Gastroesophageal sphincter (tissue), 3 donors: ENCODE measurements at regions not wholly inside any gene's neighbourhood (a gene's known extent, or its start where the extent isn't known, plus 50 kb on each side); places are given as distances from the start of the nearest gene placed in this dataset.

Experiments
- POLR2A ChIP-seq, 2 donors: fragments of 450-650 bp; IDR thresholded peaks; one replicate each; pipeline ENCODE4 v1.6.1; 2017; ENCODE audit warnings: antibody characterized with exemption in 2 of 2, mild to moderate bottlenecking in 2 of 2, moderate library complexity in 1 of 2
- POLR2AphosphoS5 ChIP-seq: sonication (generic); formaldehyde crosslinking; IDR thresholded peaks from one replicate; pipeline ENCODE4 v1.6.1; 2017; ENCODE audit warnings: antibody characterized with exemption
- TF ChIP-seq, protein P1 (sequence below), 4 experiments: fragments of 200-600 bp in 2 of 4; fragments of 450-650 bp in 2 of 4; sonication (generic) in 1 of 4; IDR thresholded peaks; one replicate each; pipeline ENCODE4 v1.5.1; 2017 to 2019; ENCODE audit warnings: antibody characterized with exemption in 4 of 4, mild to moderate bottlenecking in 2 of 4, moderate library complexity in 2 of 4

DNA sequence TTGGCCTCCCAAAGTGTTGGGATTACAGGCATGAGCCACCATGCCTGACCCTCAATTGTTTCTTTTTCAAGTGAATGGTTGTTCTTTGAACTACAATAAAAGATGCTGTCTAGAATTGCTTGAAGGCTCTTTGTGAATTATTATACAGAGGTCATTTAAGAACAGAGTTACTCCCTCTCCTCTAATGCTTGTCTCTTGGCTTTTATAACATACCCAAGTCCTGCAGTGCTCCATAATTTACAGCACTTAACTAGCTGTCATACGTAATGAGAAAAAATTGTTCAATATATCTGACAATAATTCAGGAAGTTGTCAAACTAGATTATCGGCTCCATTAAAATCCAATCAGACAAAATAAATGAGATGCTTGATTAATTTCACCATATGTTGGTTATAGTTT is 823.0 kb upstream of the ATXN7L3B start:
- TF ChIP-seq POLR2A (IDR thresholded peaks at IDR 0.05) = no peak
- no peak for TF ChIP-seq POLR2AphosphoS5
- TF ChIP-seq, protein P1, sequence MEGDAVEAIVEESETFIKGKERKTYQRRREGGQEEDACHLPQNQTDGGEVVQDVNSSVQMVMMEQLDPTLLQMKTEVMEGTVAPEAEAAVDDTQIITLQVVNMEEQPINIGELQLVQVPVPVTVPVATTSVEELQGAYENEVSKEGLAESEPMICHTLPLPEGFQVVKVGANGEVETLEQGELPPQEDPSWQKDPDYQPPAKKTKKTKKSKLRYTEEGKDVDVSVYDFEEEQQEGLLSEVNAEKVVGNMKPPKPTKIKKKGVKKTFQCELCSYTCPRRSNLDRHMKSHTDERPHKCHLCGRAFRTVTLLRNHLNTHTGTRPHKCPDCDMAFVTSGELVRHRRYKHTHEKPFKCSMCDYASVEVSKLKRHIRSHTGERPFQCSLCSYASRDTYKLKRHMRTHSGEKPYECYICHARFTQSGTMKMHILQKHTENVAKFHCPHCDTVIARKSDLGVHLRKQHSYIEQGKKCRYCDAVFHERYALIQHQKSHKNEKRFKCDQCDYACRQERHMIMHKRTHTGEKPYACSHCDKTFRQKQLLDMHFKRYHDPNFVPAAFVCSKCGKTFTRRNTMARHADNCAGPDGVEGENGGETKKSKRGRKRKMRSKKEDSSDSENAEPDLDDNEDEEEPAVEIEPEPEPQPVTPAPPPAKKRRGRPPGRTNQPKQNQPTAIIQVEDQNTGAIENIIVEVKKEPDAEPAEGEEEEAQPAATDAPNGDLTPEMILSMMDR (IDR thresholded peaks at IDR 0.05) = no peak
